Cerebellar cortex (tissue), 1 donor: ENCODE measurements at regions not wholly inside any gene's neighbourhood (a gene's known extent, or its start where the extent isn't known, plus 50 kb on each side); places are given as distances from the start of the nearest gene placed in this dataset.
A peak's percentile ranks its signal among the peaks of the same experiment; 100 is the strongest.

Source experiments
- DNase-seq: peaks from one replicate; pipeline ENCODE4 v3.0.0-alpha.2; 2015; ENCODE audit warnings: low spot score

- no peak for DNase-seq
These were observed 166.8 kb upstream of the PLEKHG7 start for GRCh38 chr12:92535961-92536360.

- DNase-seq, result no peak
These were observed 169.4 kb upstream of the PLEKHG7 start for GRCh38 chr12:92533280-92533890.

GRCh38 chr12:92530706-92531105 lies 172.1 kb upstream of the PLEKHG7 start:
- no peak for DNase-seq

GRCh38 chr12:92529944-92530343 lies 172.8 kb upstream of the PLEKHG7 start:
- no peak for DNase-seq

- no peak for DNase-seq
These were observed 174.2 kb upstream of the PLEKHG7 start for GRCh38 chr12:92528586-92528985.

GRCh38 chr12:92528097-92528496 lies 174.7 kb upstream of the PLEKHG7 start:
- DNase-seq, result no peak

GRCh38 chr12:92524489-92524888 lies 178.3 kb upstream of the PLEKHG7 start:
- no peak for DNase-seq

- no peak for DNase-seq
These were observed 182.3 kb upstream of the PLEKHG7 start for GRCh38 chr12:92520511-92520910.

GRCh38 chr12:92519284-92519683 lies 183.5 kb upstream of the PLEKHG7 start:
- DNase-seq, result no peak

- DNase-seq, result no peak
These were observed 184.7 kb upstream of the PLEKHG7 start for GRCh38 chr12:92518071-92518470.

GRCh38 chr12:92516277-92516600 lies 186.6 kb upstream of the PLEKHG7 start:
- no peak for DNase-seq

- no peak for DNase-seq
These were observed 189.5 kb upstream of the PLEKHG7 start for GRCh38 chr12:92513231-92513730.

GRCh38 chr12:92511786-92512185 lies 191.0 kb upstream of the PLEKHG7 start:
- no peak for DNase-seq

- no peak for DNase-seq
These were observed 193.5 kb upstream of the PLEKHG7 start for GRCh38 chr12:92509156-92509738.

- no peak for DNase-seq
These were observed 195.9 kb upstream of the PLEKHG7 start for GRCh38 chr12:92506891-92507290.

- no peak for DNase-seq
These were observed 196.3 kb upstream of the PLEKHG7 start for GRCh38 chr12:92506460-92506859.

- DNase-seq, result peak; percentile 16
These were observed 197.2 kb upstream of the PLEKHG7 start for GRCh38 chr12:92505254-92506231.

- DNase-seq, result no peak
These were observed 198.2 kb upstream of the PLEKHG7 start for GRCh38 chr12:92504594-92504981.

- DNase-seq, result peak; percentile 89
These were observed 198.7 kb upstream of the PLEKHG7 start for GRCh38 chr12:92503971-92504593.

GRCh38 chr12:92503029-92503931 lies 199.5 kb upstream of the PLEKHG7 start:
- peak; percentile 74 for DNase-seq

- DNase-seq, result peak; percentile 67
These were observed 200.3 kb upstream of the PLEKHG7 start for GRCh38 chr12:92502417-92503028.
